CD4-positive, alpha-beta T cell (primary cell): ENCODE measurements at regions not wholly inside any gene's neighbourhood (a gene's known extent, or its start where the extent isn't known, plus 50 kb on each side); places are given as distances from the start of the nearest gene placed in this dataset.

ENCODE experiments used
- ATAC-seq: fragments of 200-7000 bp; cut with Tn5 transposase; one replicate; pipeline ENCODE4 v1.10.0; 2022; ENCODE audit warnings: mild to moderate bottlenecking; ENCODE audit not compliant: poor library complexity
- CTCF ChIA-PET: fragments of 350-600 bp; sonication (Branson Sonifier 250); formaldehyde crosslinking; loops from one replicate; lab custom pipeline; 2021; ENCODE audit warnings: antibody characterized with exemption, inconsistent platforms; lab: Charles Lee
- POLR2A ChIA-PET: fragments of 350-600 bp; sonication (Branson Sonifier 250); formaldehyde crosslinking; loops from one replicate; lab custom pipeline; 2021; ENCODE audit warnings: antibody characterized with exemption, inconsistent platforms; lab: Charles Lee
- DNase-seq, 14 experiments: peaks; one replicate each; pipeline ENCODE4 v3.0.0-alpha.2; 2013 to 2020; ENCODE audit warnings: mixed read lengths in 2 of 14
- H3K27ac ChIP-seq, 2 donors: one replicate each; pipeline versions ENCODE4 v1.5.1 to v1.7.0; 2013; ENCODE audit warnings: low read length in 2 of 2, low read depth in 1 of 2, mild to moderate bottlenecking in 1 of 2
- H3K27me3 ChIP-seq, 2 experiments: 1 replicate in 1 of 2; 2 replicates in 1 of 2; pipeline versions ENCODE4 v1.6.1 to v1.7.0; 2013; ENCODE audit warnings: low read length in 2 of 2, control low read depth in 1 of 2, mild to moderate bottlenecking in 1 of 2, moderate library complexity in 1 of 2; ENCODE audit not compliant: insufficient read depth in 2 of 2, control insufficient read depth in 1 of 2
- H3K36me3 ChIP-seq: one replicate; pipeline ENCODE4 v1.6.1; 2013; ENCODE audit warnings: low read length, control low read depth; ENCODE audit not compliant: insufficient read depth
- H3K4me1 ChIP-seq: one replicate; pipeline ENCODE4 v1.6.1; 2013; ENCODE audit warnings: low read length, control low read depth; ENCODE audit not compliant: insufficient read depth
- H3K4me3 ChIP-seq: one replicate; pipeline ENCODE4 v1.5.1; 2013; ENCODE audit warnings: mild to moderate bottlenecking, low read length, moderate library complexity
- H3K9me3 ChIP-seq, 2 experiments: 1 replicate in 1 of 2; 2 replicates in 1 of 2; pipeline versions ENCODE4 v1.6.1 to v1.7.0; 2013; ENCODE audit warnings: low read length in 2 of 2, mild to moderate bottlenecking in 2 of 2, control low read depth in 1 of 2, moderate library complexity in 1 of 2; ENCODE audit not compliant: control insufficient read depth in 1 of 2, insufficient read depth in 1 of 2
- H3K27ac Mint-ChIP-seq: one replicate; pipeline ENCODE4 v1.8.0; 2020; ENCODE audit warnings: mixed read lengths
- H3K27me3 Mint-ChIP-seq: one replicate; pipeline ENCODE4 v1.8.0; 2021; ENCODE audit warnings: mixed read lengths
- H3K36me3 Mint-ChIP-seq: one replicate; pipeline ENCODE4 v1.8.0; 2021; ENCODE audit warnings: low read depth, mixed read lengths
- H3K4me1 Mint-ChIP-seq: one replicate; pipeline ENCODE4 v1.8.0; 2021; ENCODE audit warnings: low read depth, mixed read lengths
- H3K4me3 Mint-ChIP-seq: one replicate; pipeline ENCODE4 v1.8.0; 2020; ENCODE audit warnings: mild to moderate bottlenecking, mixed read lengths
- H3K9me3 Mint-ChIP-seq: one replicate; pipeline ENCODE4 v1.8.0; 2020; ENCODE audit warnings: mixed read lengths
- CTCF ChIP-seq: fragments of 200-600 bp; IDR thresholded peaks from one replicate; pipeline ENCODE4 v1.8.0; 2022; ENCODE audit warnings: antibody characterized with exemption, mild to moderate bottlenecking
- intact Hi-C, 2 experiments: fragments of 100-400 bp; cut with DNase I in 1 of 2; cut with micrococcal nuclease in 1 of 2; formaldehyde crosslinking; loops; one replicate each; pipeline versions ENCODE4 v1.15.1 to v1.9.0; 2023 to 2025; cut with DNase I, micrococcal nuclease

DNA sequence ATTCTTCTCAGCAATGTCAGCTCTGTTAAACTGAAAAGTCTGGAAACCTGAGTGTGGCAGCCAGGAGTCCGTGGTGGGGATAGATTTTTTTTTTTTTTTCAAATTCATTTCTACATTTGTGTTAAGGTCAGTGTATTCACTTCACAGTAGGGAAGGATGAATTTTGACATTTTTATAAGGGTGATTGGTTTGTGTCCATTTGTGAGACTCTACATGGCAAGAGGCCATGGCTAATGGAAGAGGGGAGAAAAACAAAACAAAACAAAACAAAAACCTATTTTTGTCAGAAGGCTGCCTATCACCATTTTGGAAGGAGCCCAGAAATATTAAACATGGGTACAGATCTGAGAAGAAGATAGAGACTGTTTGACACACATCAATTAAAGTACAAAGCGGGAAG lies 176.1 kb downstream of the RMST start:
- POLR2A ChIA-PET, result no interaction called here
- no peak overlapping the region for H3K4me3 Mint-ChIP-seq
- no peak overlapping the region for H3K4me3 ChIP-seq

DNA sequence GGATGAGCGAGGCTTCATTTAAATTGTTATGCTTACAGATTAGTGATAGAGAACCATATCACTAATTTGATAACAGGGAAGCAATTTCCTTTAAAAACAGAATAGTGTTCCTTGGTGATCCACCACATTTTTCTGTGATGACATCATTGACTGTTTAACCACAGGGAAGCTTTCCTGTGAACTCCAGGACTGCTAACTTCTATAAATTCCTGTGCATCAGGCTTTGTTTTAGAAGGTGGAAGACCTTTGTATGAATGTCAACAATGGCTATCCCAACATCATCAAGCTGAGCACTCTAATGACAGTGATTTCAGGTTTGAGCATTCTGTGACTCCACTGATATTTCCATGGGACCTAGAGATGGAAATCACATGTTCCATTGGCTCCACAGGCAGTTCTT lies 177.1 kb downstream of the RMST start:
- no peak for ATAC-seq
- Mint-ChIP-seq H3K4me1 (no peaks in the 10 kb centered on the region), H3K36me3 (no peaks in the 10 kb centered on the region), H3K27ac (no peak overlapping the region), H3K27me3 (no peaks in the 10 kb centered on the region), H3K4me3 (no peak overlapping the region), H3K9me3 (peaks cover 6% of the 10 kb centered on the region)
- POLR2A ChIA-PET, result no interaction called here
- no peak for TF ChIP-seq CTCF
- CTCF ChIA-PET, result no interaction called here
- no peak for DNase-seq
- no peak overlapping the region for H3K27ac ChIP-seq
- intact Hi-C loops, result no loop called here
- H3K9me3 ChIP-seq, result peaks cover 0 to 4% of the 10 kb centered on the region in 2 experiments
- H3K36me3 ChIP-seq, result no peaks in the 10 kb centered on the region
- H3K4me1 ChIP-seq, result no peaks in the 10 kb centered on the region
- H3K27me3 ChIP-seq, result no peaks in the 10 kb centered on the region
- H3K4me3 ChIP-seq, result no peak overlapping the region

More for the DNA sequence above, 176.1 kb downstream of the RMST start:
- CTCF ChIA-PET, result no interaction called here
- H3K9me3 Mint-ChIP-seq, result peaks cover 6% of the 10 kb centered on the region
- no peaks in the 10 kb centered on the region for H3K27me3 ChIP-seq
- no peaks in the 10 kb centered on the region for H3K36me3 ChIP-seq
- H3K4me1 Mint-ChIP-seq, result no peaks in the 10 kb centered on the region
- no peaks in the 10 kb centered on the region for H3K36me3 Mint-ChIP-seq
- no peaks in the 10 kb centered on the region for H3K27me3 Mint-ChIP-seq
- ATAC-seq, result no peak
- intact Hi-C loops, result no loop called here
- no peak for DNase-seq
- TF ChIP-seq CTCF, result no peak
- H3K4me1 ChIP-seq, result no peaks in the 10 kb centered on the region
- H3K27ac Mint-ChIP-seq, result no peak overlapping the region
- no peak overlapping the region for H3K27ac ChIP-seq
- H3K9me3 ChIP-seq, result no peaks in the 10 kb centered on the region

GRCh38 chr12:97640826-97641225 lies 178.2 kb downstream of the RMST start:
- Histone ChIP-seq H3K27ac (no peak overlapping the region), H3K36me3 (no peaks in the 10 kb centered on the region), H3K9me3 (peaks cover 0 to 4% of the 10 kb centered on the region in 2 experiments), H3K27me3 (no peaks in the 10 kb centered on the region), H3K4me3 (no peak overlapping the region), H3K4me1 (no peaks in the 10 kb centered on the region)
- no peak for DNase-seq
- no peaks in the 10 kb centered on the region for H3K4me1 Mint-ChIP-seq
- TF ChIP-seq CTCF, result no peak
- ChIA-PET POLR2A (no interaction called here), CTCF (no interaction called here)
- H3K27me3 Mint-ChIP-seq, result no peaks in the 10 kb centered on the region
- peaks cover 2% of the 10 kb centered on the region for H3K9me3 Mint-ChIP-seq
- no peak for ATAC-seq
- no peak overlapping the region for H3K4me3 Mint-ChIP-seq
- no peak overlapping the region for H3K27ac Mint-ChIP-seq
- no peaks in the 10 kb centered on the region for H3K36me3 Mint-ChIP-seq
- intact Hi-C loops, result no loop called here
